Lower leg skin (tissue), 3 donors: ENCODE measurements at regions not wholly inside any gene's neighbourhood (a gene's known extent, or its start where the extent isn't known, plus 50 kb on each side); places are given as distances from the start of the nearest gene placed in this dataset.

ENCODE experiments used
- POLR2A ChIP-seq, 2 donors: fragments of 450-650 bp; IDR thresholded peaks; one replicate each; pipeline ENCODE4 v1.6.1; 2016 to 2017; ENCODE audit warnings: antibody characterized with exemption in 2 of 2, mild to moderate bottlenecking in 1 of 2, moderate library complexity in 1 of 2
- TF ChIP-seq, protein P1 (sequence below), 3 donors: fragments of 450-650 bp; IDR thresholded peaks; one replicate each; pipeline ENCODE4 v1.5.1; 2016; ENCODE audit warnings: antibody characterized with exemption in 3 of 3, mild to moderate bottlenecking in 3 of 3, moderate library complexity in 2 of 3

DNA sequence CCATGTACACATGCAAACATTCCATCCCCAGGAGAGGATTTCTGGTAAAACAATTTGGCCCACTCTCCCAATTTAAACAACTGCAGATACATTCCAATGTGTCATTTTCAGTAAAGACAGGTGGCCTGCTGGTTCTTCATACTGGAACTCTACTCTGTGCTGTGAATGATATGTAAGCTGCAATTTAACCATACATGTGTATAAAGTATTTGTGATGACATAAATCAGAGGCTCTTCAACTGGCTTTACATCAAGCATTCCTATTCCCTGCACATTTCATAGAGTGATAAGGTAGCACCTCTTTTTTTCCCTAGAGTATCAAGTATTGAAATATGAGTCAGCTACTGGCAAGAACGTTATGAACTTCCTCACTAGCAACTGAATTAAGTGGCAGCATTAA, 649.5 kb upstream of the ADGRL2 start:
- TF ChIP-seq, protein P1, sequence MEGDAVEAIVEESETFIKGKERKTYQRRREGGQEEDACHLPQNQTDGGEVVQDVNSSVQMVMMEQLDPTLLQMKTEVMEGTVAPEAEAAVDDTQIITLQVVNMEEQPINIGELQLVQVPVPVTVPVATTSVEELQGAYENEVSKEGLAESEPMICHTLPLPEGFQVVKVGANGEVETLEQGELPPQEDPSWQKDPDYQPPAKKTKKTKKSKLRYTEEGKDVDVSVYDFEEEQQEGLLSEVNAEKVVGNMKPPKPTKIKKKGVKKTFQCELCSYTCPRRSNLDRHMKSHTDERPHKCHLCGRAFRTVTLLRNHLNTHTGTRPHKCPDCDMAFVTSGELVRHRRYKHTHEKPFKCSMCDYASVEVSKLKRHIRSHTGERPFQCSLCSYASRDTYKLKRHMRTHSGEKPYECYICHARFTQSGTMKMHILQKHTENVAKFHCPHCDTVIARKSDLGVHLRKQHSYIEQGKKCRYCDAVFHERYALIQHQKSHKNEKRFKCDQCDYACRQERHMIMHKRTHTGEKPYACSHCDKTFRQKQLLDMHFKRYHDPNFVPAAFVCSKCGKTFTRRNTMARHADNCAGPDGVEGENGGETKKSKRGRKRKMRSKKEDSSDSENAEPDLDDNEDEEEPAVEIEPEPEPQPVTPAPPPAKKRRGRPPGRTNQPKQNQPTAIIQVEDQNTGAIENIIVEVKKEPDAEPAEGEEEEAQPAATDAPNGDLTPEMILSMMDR (IDR thresholded peaks at IDR 0.05): no peak
- no peak for TF ChIP-seq POLR2A (IDR thresholded peaks at IDR 0.05)
